ENCODE measurements at regions not wholly inside any gene's neighbourhood (a gene's known extent, or its start where the extent isn't known, plus 50 kb on each side); places are given as distances from the start of the nearest gene placed in this dataset.

DNA sequence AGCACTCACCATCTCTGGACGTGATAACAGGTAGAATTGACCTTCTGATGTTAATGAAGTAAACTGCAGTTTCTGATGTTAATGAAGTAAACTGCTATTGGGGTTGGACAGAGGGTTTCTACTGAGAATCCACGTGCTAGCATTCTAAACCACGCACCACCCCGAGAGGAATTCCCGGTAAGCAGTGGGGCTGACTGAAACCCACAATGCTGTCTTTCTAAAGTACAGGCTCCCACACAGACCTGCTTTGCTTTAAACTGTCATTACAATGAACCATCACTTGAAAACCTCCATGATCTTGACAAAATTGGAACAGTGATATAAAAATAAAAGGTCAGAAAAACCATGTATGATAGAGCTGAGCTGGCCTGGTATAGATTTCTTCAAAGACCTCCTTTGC, 559.0 kb downstream of the FGF9 start:
- TF ChIP-seq POLR2A (IDR thresholded peaks at IDR 0.05; ENCODE audit: low read length) (no peak), GATA1 (IDR thresholded peaks at IDR 0.05; ENCODE audit: low read depth, low read length) (no peak)
